ENCODE measurements at regions not wholly inside any gene's neighbourhood (a gene's known extent, or its start where the extent isn't known, plus 50 kb on each side); places are given as distances from the start of the nearest gene placed in this dataset.

DNA sequence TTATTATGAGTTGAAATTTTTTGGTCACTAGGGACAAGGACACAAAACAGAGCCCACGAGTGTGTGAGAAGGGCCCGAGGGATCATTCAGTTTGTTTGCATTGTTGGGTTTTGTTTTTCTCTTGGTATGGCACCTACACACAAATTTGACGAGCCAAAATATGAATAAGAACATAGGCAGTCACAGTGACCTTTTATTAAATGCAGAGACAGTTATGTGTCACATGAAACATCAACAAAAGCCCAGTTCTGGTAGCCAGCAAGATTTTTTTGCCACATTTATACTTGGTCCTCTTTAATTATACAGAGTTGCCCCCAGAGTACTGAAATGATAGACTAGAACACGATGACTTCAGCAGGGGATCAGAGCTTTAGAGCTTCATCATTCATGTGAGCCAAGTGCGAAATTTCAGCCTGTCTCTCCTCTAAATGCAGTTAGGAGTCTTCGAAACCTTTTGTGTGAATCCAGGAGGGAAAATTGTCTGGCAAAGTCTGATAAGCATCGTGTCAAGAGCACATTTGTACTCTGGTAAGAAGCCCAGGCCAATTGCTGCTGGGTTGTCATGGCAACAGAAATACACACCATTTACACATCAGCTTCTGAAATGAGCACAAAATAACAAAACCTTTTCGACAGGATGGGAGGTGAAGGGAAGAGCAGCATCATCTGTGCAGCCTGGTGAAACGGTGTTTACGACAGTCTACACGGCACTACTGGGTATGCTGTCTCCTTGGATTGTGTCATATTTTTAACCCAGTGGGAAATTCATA lies 79.2 kb upstream of the RIPOR2 start:
- Mint-ChIP-seq H3K4me1 (peaks cover 51% of the 10 kb centered on the region), H3K4me3 (no peak overlapping the region), H3K27ac (peak overlapping the region; percentile 20), H3K36me3 (ENCODE audit: low read depth) (peaks cover 16% of the 10 kb centered on the region), H3K9me3 (no peaks in the 10 kb centered on the region), H3K27me3 (no peaks in the 10 kb centered on the region)
- peak; percentile 57 for DNase-seq
- ChIA-PET CTCF (interaction anchor here (1.4 to 2.4 kb wide), 5 partner anchors 12 to 81 kb away, joined by 5 to 8 read pairs (median 7); no protein-coding TSS in a partner anchor), POLR2A (no interaction called here)

- no peaks in the 10 kb centered on the region for H3K9me3 Mint-ChIP-seq
- peaks cover 42% of the 10 kb centered on the region for H3K4me1 Mint-ChIP-seq
These were observed 80.4 kb upstream of the RIPOR2 start for GRCh38 chr6:25016014-25016720.

DNA sequence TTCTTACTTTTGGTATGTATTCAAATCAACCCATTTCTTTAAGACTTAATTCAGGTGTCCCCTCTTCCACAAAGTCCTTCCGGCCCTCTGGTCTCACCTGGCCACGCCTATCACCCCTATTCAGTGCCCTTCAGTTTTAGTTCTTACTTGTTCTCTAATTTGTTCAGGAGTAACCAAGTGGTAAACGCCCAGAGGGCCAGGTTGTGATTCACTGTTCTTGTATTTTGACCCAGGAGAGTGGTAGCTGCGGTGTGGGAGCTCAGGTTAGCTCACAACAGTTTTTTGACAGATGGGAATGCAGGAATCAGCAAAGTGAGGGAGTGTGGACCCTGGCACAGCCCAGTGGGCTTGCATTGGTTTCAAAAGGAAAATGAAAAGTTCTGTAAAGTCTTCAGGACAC lies 81.7 kb upstream of the RIPOR2 start:
- peaks cover 11% of the 10 kb centered on the region for H3K36me3 Mint-ChIP-seq (ENCODE audit: low read depth)
- no peaks in the 10 kb centered on the region for H3K27me3 Mint-ChIP-seq
- DNase-seq = no peak
- H3K27ac Mint-ChIP-seq = peak overlapping the region; percentile 52
- peaks cover 43% of the 10 kb centered on the region for H3K4me1 Mint-ChIP-seq
- CTCF ChIA-PET = interaction anchor here (0.6 to 2.3 kb wide), 38 partner anchors 9 to 432 kb away, joined by 3 to 49 read pairs (median 5); no protein-coding TSS in a partner anchor
- H3K4me3 Mint-ChIP-seq = no peak overlapping the region
- POLR2A ChIA-PET = interaction anchor here (1.0 to 1.2 kb wide), 2 partner anchors 53 to 161 kb away, joined by 3 to 5 read pairs; no protein-coding TSS in a partner anchor
- H3K9me3 Mint-ChIP-seq = no peaks in the 10 kb centered on the region

More at GRCh38 chr6:25016014-25016720, 80.4 kb upstream of the RIPOR2 start:
- H3K27me3 Mint-ChIP-seq = no peaks in the 10 kb centered on the region
- ChIA-PET POLR2A (no interaction called here), CTCF (interaction anchor here (1.0 to 1.4 kb wide), 3 partner anchors 11 to 160 kb away, joined by 5 read pairs; no protein-coding TSS in a partner anchor)
- no peak for DNase-seq
- H3K4me3 Mint-ChIP-seq = no peak overlapping the region
- H3K27ac Mint-ChIP-seq = peak overlapping the region; percentile 52
- peaks cover 8% of the 10 kb centered on the region for H3K36me3 Mint-ChIP-seq (ENCODE audit: low read depth)

GRCh38 chr6:25017932-25018567 lies 82.3 kb upstream of the RIPOR2 start:
- H3K36me3 Mint-ChIP-seq (ENCODE audit: low read depth) = peaks cover 11% of the 10 kb centered on the region
- CTCF ChIA-PET = interaction anchor here (0.6 to 2.3 kb wide), 41 partner anchors 9 to 441 kb away, joined by 3 to 49 read pairs (median 5); no protein-coding TSS in a partner anchor
- H3K4me1 Mint-ChIP-seq = peaks cover 41% of the 10 kb centered on the region
- H3K27ac Mint-ChIP-seq = peak overlapping the region; percentile 52
- DNase-seq = peak; percentile 85
- no peaks in the 10 kb centered on the region for H3K27me3 Mint-ChIP-seq
- H3K9me3 Mint-ChIP-seq = no peaks in the 10 kb centered on the region
- H3K4me3 Mint-ChIP-seq = no peak overlapping the region
- POLR2A ChIA-PET = interaction anchor here (0.7 to 1.2 kb wide), 3 partner anchors 53 to 162 kb away, joined by 3 to 5 read pairs (median 4); no protein-coding TSS in a partner anchor

GRCh38 chr6:25018568-25018954 lies 82.8 kb upstream of the RIPOR2 start:
- no peak overlapping the region for H3K27ac Mint-ChIP-seq
- no peak overlapping the region for H3K4me3 Mint-ChIP-seq
- H3K27me3 Mint-ChIP-seq = no peaks in the 10 kb centered on the region
- H3K9me3 Mint-ChIP-seq = no peaks in the 10 kb centered on the region
- CTCF ChIA-PET = interaction anchor here (0.6 to 2.3 kb wide), 33 partner anchors 9 to 442 kb away, joined by 3 to 49 read pairs (median 5); no protein-coding TSS in a partner anchor
- peaks cover 38% of the 10 kb centered on the region for H3K4me1 Mint-ChIP-seq
- no peak for DNase-seq
- POLR2A ChIA-PET = interaction anchor here (0.7 to 1.0 kb wide), 2 partner anchors 84 to 162 kb away, joined by 3 to 4 read pairs; no protein-coding TSS in a partner anchor
- peaks cover 11% of the 10 kb centered on the region for H3K36me3 Mint-ChIP-seq (ENCODE audit: low read depth)

DNA sequence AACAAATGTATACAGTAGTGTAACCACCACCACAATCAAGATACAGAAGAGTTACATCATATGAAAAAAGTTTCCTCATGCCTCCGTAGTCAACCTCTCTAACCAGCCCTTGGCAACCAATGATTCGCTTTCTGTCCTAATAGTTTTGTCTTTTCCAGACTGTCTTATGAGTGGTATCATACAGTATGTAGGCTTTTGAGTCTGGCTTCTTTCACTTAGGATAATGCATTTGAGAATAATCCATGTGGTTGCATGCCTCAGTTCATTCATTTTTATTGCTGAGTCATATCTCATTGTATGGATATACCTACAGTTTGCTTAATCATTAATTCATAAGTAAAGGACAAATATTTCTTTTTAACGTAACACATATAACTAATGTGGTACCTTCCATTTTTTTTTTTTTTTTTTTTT lies 86.4 kb upstream of the RIPOR2 start:
- Mint-ChIP-seq H3K4me3 (no peak overlapping the region), H3K36me3 (ENCODE audit: low read depth) (peaks cover 13% of the 10 kb centered on the region), H3K27me3 (no peaks in the 10 kb centered on the region), H3K9me3 (no peaks in the 10 kb centered on the region), H3K27ac (no peak overlapping the region), H3K4me1 (peaks cover 40% of the 10 kb centered on the region)
- no peak for DNase-seq
- POLR2A ChIA-PET = no interaction called here
- CTCF ChIA-PET = interaction anchor here (1.4 to 3.2 kb wide), 2 partner anchors 31 to 49 kb away, joined by 4 to 10 read pairs; no protein-coding TSS in a partner anchor

- DNase-seq = no peak
- Mint-ChIP-seq H3K9me3 (no peaks in the 10 kb centered on the region), H3K27ac (no peak overlapping the region), H3K27me3 (no peaks in the 10 kb centered on the region), H3K36me3 (ENCODE audit: low read depth) (peaks cover 13% of the 10 kb centered on the region), H3K4me3 (no peak overlapping the region), H3K4me1 (peaks cover 45% of the 10 kb centered on the region)
- ChIA-PET POLR2A (no interaction called here), CTCF (interaction anchor here (0.7 to 6.0 kb wide), 6 partner anchors 13 to 243 kb away, joined by 3 to 45 read pairs (median 3); no protein-coding TSS in a partner anchor)
These were observed 88.0 kb upstream of the RIPOR2 start for GRCh38 chr6:25023781-25024180.

DNA sequence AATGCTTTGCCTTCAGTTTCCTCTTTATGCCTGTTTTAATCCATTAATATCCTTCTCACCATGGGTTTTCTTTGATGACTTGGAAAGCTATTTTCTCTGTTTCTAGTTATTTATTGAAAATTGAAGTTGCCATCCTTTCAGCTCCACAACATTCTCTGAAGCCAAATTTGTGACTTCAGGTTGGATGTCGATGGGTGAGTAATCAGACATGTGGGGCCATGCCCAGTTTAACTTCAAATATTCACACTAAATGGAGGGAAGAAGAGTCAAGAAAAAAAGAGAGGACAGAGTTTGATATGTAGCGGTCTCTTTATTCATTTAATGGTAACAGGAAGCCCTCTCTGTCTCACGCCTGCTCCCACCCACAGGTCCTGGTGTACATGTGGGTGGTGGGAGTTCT lies 89.1 kb upstream of the RIPOR2 start:
- H3K9me3 Mint-ChIP-seq = no peaks in the 10 kb centered on the region
- POLR2A ChIA-PET = no interaction called here
- peaks cover 51% of the 10 kb centered on the region for H3K4me1 Mint-ChIP-seq
- no peak for DNase-seq
- H3K36me3 Mint-ChIP-seq (ENCODE audit: low read depth) = peaks cover 16% of the 10 kb centered on the region
- peak overlapping the region; percentile 72 for H3K27ac Mint-ChIP-seq
- H3K27me3 Mint-ChIP-seq = no peaks in the 10 kb centered on the region
- H3K4me3 Mint-ChIP-seq = no peak overlapping the region
- CTCF ChIA-PET = interaction anchor here (1.5 to 6.8 kb wide), 6 partner anchors 13 to 46 kb away, joined by 3 to 68 read pairs (median 26); no protein-coding TSS in a partner anchor

- Mint-ChIP-seq H3K4me1 (peaks cover 56% of the 10 kb centered on the region), H3K36me3 (ENCODE audit: low read depth) (peaks cover 16% of the 10 kb centered on the region), H3K27ac (peak overlapping the region; percentile 80), H3K27me3 (no peaks in the 10 kb centered on the region), H3K9me3 (no peaks in the 10 kb centered on the region), H3K4me3 (no peak overlapping the region)
- no peak for DNase-seq
- CTCF ChIA-PET = interaction anchor here (0.6 to 6.8 kb wide), 10 partner anchors 7 to 454 kb away, joined by 3 to 68 read pairs (median 15); no protein-coding TSS in a partner anchor
- POLR2A ChIA-PET = interaction anchor here (0.6 to 1.1 kb wide), 3 partner anchors 19 to 59 kb away, joined by 3 to 13 read pairs (median 5); no protein-coding TSS in a partner anchor
These were observed 89.6 kb upstream of the RIPOR2 start for GRCh38 chr6:25025248-25025918.

DNA sequence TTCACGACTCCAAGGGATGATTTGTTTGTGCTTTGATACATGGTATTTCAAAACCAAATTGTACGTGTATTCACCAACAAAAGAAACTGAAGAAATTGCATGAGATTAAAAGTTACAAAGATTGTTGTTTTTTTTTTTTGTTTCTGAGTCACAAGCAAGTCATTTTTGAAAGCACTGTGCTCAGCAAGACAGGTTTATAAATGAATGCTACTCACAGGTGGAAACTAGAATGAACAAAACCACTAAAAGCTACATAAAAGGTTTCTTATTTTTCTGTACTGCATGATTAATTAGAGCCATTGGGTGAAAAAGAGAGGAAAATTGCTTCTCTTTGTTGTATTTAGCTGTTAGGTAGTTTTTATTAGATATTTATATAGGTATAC lies 90.2 kb upstream of the RIPOR2 start:
- peaks cover 58% of the 10 kb centered on the region for H3K4me1 Mint-ChIP-seq
- H3K27ac Mint-ChIP-seq = peak overlapping the region; percentile 80
- H3K36me3 Mint-ChIP-seq (ENCODE audit: low read depth) = peaks cover 16% of the 10 kb centered on the region
- no peak overlapping the region for H3K4me3 Mint-ChIP-seq
- ChIA-PET CTCF (interaction anchor here (0.5 to 6.8 kb wide), 18 partner anchors 8 to 592 kb away, joined by 3 to 68 read pairs (median 9); no protein-coding TSS in a partner anchor), POLR2A (interaction anchor here (0.6 to 1.1 kb wide), 3 partner anchors 19 to 58 kb away, joined by 3 to 13 read pairs (median 5); no protein-coding TSS in a partner anchor)
- H3K9me3 Mint-ChIP-seq = no peaks in the 10 kb centered on the region
- no peaks in the 10 kb centered on the region for H3K27me3 Mint-ChIP-seq
- DNase-seq = no peak

GRCh38 chr6:25026723-25027122 lies 91.0 kb upstream of the RIPOR2 start:
- Mint-ChIP-seq H3K9me3 (no peaks in the 10 kb centered on the region), H3K36me3 (ENCODE audit: low read depth) (peaks cover 16% of the 10 kb centered on the region), H3K4me3 (peak overlapping the region; percentile 20), H3K4me1 (peaks cover 58% of the 10 kb centered on the region), H3K27ac (peak overlapping the region; percentile 80), H3K27me3 (no peaks in the 10 kb centered on the region)
- CTCF ChIA-PET = interaction anchor here (0.6 to 6.8 kb wide), 34 partner anchors 9 to 412 kb away, joined by 3 to 68 read pairs (median 4); partner anchors contain the start of gene RIPOR2
- POLR2A ChIA-PET = no interaction called here
- DNase-seq = no peak

Measured in activated CD4-positive, alpha-beta T cell treated with anti-CD3 and anti-CD28 coated beads, Interleukin-2, amount 10 ng/mL, durations not matched to agents 7 days and 5 days (primary cell).